Breast epithelium (tissue), 3 donors: ENCODE measurements at regions not wholly inside any gene's neighbourhood (a gene's known extent, or its start where the extent isn't known, plus 50 kb on each side); places are given as distances from the start of the nearest gene placed in this dataset.
"Not testable (repeated sequence)": the region's sequence is repeated elsewhere in the genome, so short reads cannot be mapped to it uniquely, and the experiment has no call there.

Experiments
- POLR2A ChIP-seq: fragments of 450-650 bp; IDR thresholded peaks from one replicate; pipeline ENCODE4 v1.6.1; 2016; ENCODE audit warnings: antibody characterized with exemption, mild to moderate bottlenecking, moderate library complexity
- POLR2AphosphoS5 ChIP-seq, 3 donors: sonication (generic); formaldehyde crosslinking; IDR thresholded peaks; one replicate each; pipeline ENCODE4 v1.6.1; 2017; ENCODE audit warnings: antibody characterized with exemption in 3 of 3
- TF ChIP-seq, protein P1 (sequence below), 3 donors: fragments of 450-650 bp; IDR thresholded peaks; one replicate each; pipeline ENCODE4 v1.5.1; 2016 to 2017; ENCODE audit warnings: antibody characterized with exemption in 3 of 3, mild to moderate bottlenecking in 3 of 3, moderate library complexity in 3 of 3

DNA sequence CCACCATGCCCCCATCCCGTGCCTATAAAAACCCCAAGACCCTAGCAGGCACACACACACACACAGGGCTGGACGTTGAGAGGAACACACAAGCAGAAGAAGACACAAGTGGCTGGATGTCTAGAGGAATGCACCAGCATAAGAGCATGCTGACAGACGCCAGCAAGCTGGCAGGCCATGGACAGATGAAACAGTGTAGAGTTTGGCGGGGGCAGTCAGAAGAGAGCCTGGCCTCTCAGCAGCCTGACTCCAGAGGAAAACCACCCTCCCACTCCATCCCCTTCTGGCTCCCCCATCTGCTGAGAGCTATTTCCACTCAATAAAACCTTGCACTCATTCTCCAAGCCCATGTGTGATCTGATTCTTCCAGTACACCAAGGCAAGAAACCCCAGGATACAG, 255.8 kb upstream of the FAM78B start:
- TF ChIP-seq, protein P1, sequence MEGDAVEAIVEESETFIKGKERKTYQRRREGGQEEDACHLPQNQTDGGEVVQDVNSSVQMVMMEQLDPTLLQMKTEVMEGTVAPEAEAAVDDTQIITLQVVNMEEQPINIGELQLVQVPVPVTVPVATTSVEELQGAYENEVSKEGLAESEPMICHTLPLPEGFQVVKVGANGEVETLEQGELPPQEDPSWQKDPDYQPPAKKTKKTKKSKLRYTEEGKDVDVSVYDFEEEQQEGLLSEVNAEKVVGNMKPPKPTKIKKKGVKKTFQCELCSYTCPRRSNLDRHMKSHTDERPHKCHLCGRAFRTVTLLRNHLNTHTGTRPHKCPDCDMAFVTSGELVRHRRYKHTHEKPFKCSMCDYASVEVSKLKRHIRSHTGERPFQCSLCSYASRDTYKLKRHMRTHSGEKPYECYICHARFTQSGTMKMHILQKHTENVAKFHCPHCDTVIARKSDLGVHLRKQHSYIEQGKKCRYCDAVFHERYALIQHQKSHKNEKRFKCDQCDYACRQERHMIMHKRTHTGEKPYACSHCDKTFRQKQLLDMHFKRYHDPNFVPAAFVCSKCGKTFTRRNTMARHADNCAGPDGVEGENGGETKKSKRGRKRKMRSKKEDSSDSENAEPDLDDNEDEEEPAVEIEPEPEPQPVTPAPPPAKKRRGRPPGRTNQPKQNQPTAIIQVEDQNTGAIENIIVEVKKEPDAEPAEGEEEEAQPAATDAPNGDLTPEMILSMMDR (IDR thresholded peaks at IDR 0.05), result not testable (repeated sequence)
- not testable (repeated sequence) for TF ChIP-seq POLR2AphosphoS5 (IDR thresholded peaks at IDR 0.05); POLR2A
